ENCODE measurements at regions not wholly inside any gene's neighbourhood (a gene's known extent, or its start where the extent isn't known, plus 50 kb on each side); places are given as distances from the start of the nearest gene placed in this dataset.
"Not testable (repeated sequence)": the region's sequence is repeated elsewhere in the genome, so short reads cannot be mapped to it uniquely, and the experiment has no call there.

DNA sequence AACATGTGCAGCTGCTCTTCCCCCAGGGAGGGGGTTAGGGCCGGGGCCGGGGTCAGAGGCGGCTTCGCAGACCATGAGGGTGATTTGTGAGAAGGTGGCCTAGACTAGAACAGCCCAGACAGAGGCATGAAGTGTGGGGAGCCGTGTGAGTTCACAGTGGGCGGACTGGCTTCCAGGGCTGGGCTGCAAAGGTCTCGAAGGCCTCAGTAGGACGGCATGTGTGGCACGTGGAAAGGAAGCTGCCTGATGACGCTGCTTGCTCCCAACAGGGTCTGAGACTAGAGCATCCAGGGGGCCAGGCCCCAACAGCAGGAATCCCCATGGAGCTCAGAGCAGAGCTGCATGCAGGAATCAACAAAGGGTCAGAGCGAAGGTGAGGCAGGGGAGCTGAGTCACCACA lies 111.5 kb upstream of the ZNF469 start:
- not testable (repeated sequence) for TF ChIP-seq CEBPB (IDR thresholded peaks at IDR 0.05); POLR2A (IDR thresholded peaks at IDR 0.05; ENCODE audit: low read length); ZC3H11A (IDR thresholded peaks at IDR 0.05); HDAC2 (IDR thresholded peaks at IDR 0.05); RARB (CRISPR knock-in tag; IDR thresholded peaks at IDR 0.05); POLR2AphosphoS2 (conservative IDR thresholded peaks at IDR 0.05; ENCODE audit: low read length)
- TF ChIP-seq, protein P1, sequence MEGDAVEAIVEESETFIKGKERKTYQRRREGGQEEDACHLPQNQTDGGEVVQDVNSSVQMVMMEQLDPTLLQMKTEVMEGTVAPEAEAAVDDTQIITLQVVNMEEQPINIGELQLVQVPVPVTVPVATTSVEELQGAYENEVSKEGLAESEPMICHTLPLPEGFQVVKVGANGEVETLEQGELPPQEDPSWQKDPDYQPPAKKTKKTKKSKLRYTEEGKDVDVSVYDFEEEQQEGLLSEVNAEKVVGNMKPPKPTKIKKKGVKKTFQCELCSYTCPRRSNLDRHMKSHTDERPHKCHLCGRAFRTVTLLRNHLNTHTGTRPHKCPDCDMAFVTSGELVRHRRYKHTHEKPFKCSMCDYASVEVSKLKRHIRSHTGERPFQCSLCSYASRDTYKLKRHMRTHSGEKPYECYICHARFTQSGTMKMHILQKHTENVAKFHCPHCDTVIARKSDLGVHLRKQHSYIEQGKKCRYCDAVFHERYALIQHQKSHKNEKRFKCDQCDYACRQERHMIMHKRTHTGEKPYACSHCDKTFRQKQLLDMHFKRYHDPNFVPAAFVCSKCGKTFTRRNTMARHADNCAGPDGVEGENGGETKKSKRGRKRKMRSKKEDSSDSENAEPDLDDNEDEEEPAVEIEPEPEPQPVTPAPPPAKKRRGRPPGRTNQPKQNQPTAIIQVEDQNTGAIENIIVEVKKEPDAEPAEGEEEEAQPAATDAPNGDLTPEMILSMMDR (IDR thresholded peaks at IDR 0.05) = not testable (repeated sequence)
